ENCODE measurements at regions not wholly inside any gene's neighbourhood (a gene's known extent, or its start where the extent isn't known, plus 50 kb on each side); places are given as distances from the start of the nearest gene placed in this dataset.

DNA sequence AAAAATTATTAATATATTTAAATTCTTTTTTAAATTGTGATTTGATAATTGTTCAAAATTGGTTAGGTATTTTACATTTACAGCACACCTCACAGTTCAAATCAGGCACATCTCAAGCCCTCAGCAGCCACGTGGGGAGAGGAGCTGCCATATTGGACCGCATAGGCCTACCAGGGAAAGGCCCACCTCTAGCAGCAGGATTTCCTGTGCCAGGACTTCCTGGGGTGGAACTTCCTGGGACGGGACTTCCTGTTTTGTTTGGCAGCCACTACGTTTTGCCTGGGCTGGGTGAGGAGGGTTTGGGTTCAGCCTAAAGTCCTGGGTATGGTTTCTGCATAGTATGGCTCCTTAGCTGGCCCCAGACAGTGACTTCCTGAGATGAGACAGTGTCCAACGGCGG is 298.5 kb upstream of the FOXF1 start:
- no peak for ATAC-seq (replicated peaks)
- H3K36me3 Mint-ChIP-seq (ENCODE audit: low read depth): no peaks in the 10 kb centered on the region
- no peak overlapping the region for H3K4me3 Mint-ChIP-seq
- no peak overlapping the region for H3K27ac Mint-ChIP-seq
- peaks cover 9% of the 10 kb centered on the region for H3K4me1 Mint-ChIP-seq
- H3K27me3 Mint-ChIP-seq: peaks cover 7% of the 10 kb centered on the region
- peaks cover 13% of the 10 kb centered on the region for H3K9me3 Mint-ChIP-seq

DNA sequence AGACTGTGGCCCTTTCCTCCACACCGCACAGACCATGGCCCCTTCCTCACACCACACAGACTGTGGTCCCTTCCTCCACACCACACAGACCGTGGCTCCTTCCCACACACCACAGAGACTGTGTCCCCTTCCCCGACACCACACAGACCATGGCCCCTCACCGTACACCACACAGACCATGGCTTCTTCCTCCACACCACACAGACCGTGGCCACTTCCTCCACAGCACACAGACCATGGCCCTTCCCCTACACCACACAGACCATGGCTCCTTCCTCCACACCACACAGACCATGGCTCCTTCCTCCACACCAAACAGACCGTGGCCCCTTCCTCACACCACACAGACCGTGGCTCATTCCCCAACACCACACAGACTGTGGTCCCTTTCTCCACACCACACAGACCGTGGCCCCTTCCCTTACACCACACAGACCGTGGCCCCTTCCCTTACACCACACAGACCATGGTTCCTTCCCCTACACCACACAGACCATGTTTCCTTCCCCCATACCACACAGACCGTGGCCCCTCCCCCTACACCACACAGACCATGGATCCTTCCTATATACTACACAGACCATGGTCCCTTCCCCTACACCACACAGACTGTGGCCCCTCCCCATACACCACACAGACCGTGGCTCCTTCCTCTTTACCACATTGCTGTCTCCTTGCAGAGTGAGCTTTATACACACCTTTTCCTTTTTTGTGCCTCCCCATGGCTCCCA is 297.5 kb upstream of the FOXF1 start:
- ATAC-seq (replicated peaks): no peak
- H3K4me3 Mint-ChIP-seq: no peak overlapping the region

DNA sequence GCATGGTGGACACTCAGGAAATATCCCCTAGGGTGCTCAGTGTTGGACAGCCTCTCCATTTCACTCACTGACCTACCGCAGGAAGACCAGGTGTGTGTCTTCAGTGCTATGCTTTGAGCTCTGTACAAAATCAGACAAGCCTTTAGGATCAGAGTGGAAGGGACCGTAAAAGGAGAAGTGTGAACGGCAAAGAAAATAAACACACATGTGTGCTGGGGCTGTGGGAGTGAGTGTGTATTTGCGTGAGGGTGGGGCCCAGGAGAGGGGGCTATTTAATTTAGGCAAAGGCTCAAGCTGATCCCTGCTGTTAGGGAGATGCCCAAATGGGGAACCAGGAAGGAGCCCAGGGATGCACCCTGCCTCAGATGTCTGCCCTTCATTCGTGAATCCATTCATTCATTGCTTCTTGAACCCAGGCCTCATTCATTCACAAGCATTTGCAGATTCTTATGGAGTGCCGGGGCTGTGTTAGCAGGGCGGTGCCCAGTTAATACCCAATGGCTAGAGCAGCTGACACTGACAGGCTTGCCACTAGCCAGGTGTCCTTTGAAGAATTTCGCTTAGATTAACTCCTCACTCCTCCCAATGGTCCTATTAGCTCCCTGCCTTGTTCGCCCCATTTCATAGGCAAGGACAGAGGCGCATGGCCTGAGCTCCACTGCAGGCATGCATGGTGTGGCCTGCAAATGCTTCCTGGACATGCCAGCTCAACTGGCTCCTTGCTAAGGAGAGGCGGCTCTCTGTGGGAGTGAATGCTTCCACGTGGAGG is 296.7 kb upstream of the FOXF1 start:
- peaks cover 11% of the 10 kb centered on the region for H3K27me3 Mint-ChIP-seq
- no peaks in the 10 kb centered on the region for H3K36me3 Mint-ChIP-seq (ENCODE audit: low read depth)
- H3K9me3 Mint-ChIP-seq: peaks cover 13% of the 10 kb centered on the region
- H3K27ac Mint-ChIP-seq: no peak overlapping the region
- peaks cover 9% of the 10 kb centered on the region for H3K4me1 Mint-ChIP-seq
- H3K4me3 Mint-ChIP-seq: no peak overlapping the region
- no peak for ATAC-seq (replicated peaks)

More for the DNA sequence above, 297.5 kb upstream of the FOXF1 start:
- H3K36me3 Mint-ChIP-seq (ENCODE audit: low read depth): no peaks in the 10 kb centered on the region
- H3K4me1 Mint-ChIP-seq: peaks cover 9% of the 10 kb centered on the region
- peaks cover 7% of the 10 kb centered on the region for H3K27me3 Mint-ChIP-seq
- no peak overlapping the region for H3K27ac Mint-ChIP-seq
- peaks cover 13% of the 10 kb centered on the region for H3K9me3 Mint-ChIP-seq

DNA sequence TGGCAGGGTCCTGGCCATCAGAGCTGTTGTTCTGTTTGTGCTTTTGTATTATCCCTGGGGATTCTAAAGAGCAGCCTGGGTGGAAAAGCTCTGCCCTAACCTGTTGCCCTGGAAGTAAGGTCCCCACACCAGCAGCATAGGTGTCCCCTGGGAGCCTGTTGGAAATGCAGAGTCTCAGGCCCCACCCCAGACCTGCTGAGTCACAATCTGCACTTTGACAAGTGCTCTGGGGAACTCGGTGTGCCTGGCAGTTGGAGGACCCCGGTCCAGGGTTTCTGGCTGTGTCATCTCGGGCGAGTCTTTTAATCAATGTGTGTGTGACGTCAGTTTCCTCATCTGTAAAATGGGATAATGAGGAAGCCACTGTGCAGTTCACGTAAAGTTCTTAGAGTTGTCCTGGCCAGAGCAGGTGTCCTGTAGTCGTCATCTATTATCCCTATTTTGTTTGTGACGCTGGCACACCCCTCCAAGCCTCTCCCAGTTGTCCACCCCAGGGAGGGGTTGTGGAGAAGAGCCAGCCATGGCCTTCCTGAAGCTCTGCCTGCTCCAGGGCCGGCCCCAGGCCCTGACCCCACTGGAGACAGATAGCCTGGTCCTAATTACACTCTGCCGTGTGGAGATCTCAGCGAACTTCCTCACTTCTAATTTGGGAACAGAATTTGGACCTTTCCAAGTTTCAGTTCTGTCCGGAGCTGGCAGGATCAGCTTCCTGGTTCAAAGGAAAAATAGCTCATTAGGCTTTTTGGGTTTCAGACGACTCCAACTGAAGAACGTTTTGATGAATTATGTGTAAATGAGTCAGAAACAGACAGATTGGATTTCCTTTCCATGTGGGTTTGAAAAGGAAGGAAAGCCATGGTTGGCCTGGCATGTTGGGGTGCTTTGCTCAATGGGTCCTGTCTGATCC is 295.7 kb upstream of the FOXF1 start:
- Mint-ChIP-seq H3K9me3 (peaks cover 13% of the 10 kb centered on the region), H3K27me3 (peaks cover 11% of the 10 kb centered on the region), H3K36me3 (ENCODE audit: low read depth) (no peaks in the 10 kb centered on the region), H3K27ac (no peak overlapping the region), H3K4me3 (no peak overlapping the region), H3K4me1 (peaks cover 9% of the 10 kb centered on the region)
- ATAC-seq (replicated peaks): no peak

DNA sequence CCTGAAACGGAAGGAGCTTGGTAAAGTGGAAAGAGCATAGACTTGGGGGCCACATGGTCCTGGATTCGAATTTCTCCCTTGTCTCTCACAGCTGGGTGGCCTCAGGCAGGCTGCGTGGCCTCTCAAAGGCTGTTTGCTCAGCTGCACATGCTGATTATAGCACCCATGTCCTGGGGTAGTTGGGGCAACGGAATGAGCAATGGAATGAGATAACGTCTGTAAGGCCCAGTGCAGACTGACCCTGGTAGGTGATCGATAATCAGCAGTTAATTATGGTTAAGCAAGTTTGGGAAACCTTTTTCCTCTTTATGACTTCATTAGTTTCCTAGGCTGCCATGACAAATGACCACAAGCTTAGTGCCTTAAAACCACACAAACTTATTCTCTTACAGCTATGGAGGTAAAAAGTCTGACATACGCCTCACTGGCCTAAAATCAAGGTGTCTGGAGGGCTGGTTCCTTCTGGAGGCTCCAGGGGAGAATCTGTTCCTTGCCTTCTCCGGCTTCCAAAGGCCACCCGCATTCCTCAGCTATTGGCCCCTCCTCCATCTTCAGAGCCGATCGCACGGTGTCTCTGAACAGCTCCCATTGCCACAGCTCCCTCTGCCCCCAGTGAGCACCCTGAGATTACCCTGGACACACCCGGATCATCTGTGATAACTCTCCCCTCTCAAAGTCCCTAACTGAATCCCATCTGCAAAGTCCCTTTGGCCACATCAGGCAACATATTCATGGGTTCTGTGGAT is 294.9 kb upstream of the FOXF1 start:
- ATAC-seq (replicated peaks): no peak
- H3K4me1 Mint-ChIP-seq: peaks cover 9% of the 10 kb centered on the region
- peaks cover 11% of the 10 kb centered on the region for H3K27me3 Mint-ChIP-seq
- H3K4me3 Mint-ChIP-seq: no peak overlapping the region
- H3K9me3 Mint-ChIP-seq: peaks cover 13% of the 10 kb centered on the region
- no peaks in the 10 kb centered on the region for H3K36me3 Mint-ChIP-seq (ENCODE audit: low read depth)
- no peak overlapping the region for H3K27ac Mint-ChIP-seq

DNA sequence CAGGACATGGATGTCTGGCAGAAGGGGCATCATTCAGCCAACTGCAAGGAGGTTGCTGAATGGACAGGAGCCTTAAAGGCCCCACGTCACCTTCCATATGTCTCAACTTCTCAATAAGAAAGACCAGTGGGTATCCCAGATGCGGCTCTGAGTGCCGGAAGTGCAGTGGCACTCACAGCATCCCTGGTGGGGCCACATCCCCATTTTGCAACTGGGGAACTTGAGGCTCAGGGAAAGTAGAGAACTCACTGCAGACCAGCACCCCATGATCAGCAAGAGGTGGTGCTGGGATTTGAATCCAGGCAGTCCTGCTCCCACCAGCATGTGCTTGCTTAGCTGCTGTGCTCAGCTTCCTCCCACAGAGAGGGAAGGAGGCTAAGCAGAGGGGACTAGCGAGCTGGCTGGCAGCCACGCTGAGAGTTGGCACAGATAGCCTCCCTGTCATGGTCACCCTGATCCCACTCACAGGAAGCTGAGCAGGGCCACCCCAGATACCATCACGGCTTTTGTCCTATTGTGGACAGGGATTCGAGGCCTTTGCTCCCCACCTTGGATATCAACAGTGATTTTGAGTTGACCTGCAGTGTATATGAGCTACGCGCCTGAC is 294.2 kb upstream of the FOXF1 start:
- H3K4me1 Mint-ChIP-seq: peaks cover 9% of the 10 kb centered on the region
- peaks cover 16% of the 10 kb centered on the region for H3K27me3 Mint-ChIP-seq
- ATAC-seq (replicated peaks): no peak
- H3K4me3 Mint-ChIP-seq: no peak overlapping the region
- no peaks in the 10 kb centered on the region for H3K36me3 Mint-ChIP-seq (ENCODE audit: low read depth)
- peaks cover 13% of the 10 kb centered on the region for H3K9me3 Mint-ChIP-seq
- H3K27ac Mint-ChIP-seq: no peak overlapping the region

DNA sequence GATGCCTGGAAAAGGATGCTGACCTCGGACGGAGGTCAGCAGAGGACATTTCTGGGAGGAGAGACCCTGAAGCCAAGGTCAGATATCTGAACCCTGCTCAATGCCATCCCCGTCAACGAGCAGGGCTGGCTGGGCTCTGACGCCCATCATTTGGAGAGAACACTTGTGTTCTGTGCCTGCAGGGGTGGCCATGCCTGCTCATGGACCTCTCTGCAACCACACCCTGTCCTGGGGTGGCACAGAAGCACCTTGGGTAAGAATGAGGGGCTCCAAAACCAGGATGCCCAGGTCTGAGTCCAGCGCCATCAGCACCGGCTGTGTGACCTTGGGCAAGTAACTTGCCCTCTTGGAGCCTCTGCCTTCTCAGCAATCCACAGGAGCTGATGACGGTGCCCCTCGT is 293.7 kb upstream of the FOXF1 start:
- Mint-ChIP-seq H3K9me3 (peaks cover 13% of the 10 kb centered on the region), H3K36me3 (ENCODE audit: low read depth) (no peaks in the 10 kb centered on the region), H3K27ac (no peak overlapping the region), H3K27me3 (peaks cover 16% of the 10 kb centered on the region), H3K4me3 (no peak overlapping the region), H3K4me1 (peaks cover 9% of the 10 kb centered on the region)
- ATAC-seq (replicated peaks): no peak

DNA sequence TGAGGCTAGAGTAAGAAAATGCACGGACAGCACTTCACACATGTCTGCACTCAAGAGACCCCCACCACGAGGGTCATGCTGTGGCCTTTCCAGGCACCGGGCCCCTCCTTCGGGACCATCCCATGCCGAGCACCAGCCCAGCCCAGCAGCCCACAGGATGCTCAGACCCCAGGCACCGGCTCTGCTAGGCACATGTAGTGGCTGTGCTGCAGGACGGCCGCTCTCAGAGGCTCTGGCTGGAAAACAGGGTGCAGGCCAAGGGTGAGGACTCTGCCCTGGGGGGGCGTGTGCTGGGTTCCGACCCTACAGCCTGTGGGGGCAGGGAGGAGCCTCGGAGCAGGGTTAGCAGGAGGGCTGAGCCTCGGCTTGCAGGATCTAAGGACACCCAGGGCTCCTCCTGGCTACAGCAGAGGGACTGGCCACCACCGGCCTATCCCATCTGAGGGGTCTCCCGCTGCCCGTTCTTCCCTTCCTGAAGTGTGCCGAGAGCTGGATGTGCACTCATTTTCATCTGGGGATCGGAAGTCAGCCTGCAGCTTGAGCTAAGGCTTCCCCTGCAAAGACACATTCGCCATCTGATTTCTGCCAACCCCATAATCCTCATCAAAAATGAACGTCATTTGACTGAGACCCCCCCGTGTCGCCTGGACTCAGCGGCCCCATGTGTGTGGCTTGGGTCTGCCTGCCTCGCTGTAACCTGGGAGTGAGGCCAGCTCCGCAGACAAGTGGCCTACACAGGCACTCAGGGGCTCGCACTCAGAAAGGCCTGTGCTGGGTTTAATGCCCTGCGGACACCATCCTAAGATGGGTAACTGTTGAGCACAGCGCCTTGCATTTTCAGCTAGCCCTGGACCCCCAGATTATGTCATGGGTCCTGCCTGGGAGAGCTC is 293.1 kb upstream of the FOXF1 start:
- Mint-ChIP-seq H3K27ac (no peak overlapping the region), H3K36me3 (ENCODE audit: low read depth) (no peaks in the 10 kb centered on the region), H3K4me3 (no peak overlapping the region)

DNA sequence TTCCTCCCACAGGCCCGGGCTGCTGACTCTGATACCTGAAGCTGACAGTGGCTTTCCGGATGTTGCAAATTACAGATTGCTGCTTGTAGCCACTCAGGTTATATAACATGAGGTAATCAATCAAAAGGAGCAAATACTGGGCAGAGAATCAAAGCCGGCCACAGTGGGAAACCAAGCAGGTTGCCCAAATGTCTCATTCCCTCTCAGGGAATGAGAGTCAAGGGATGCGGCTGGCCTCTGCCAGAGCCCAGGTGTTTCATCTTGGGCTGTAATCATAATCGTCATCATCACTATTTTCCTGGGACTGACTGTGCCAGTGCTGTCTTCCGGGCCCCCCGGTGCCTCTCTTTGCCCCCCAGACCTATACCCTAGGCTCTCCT is 292.4 kb upstream of the FOXF1 start:
- no peak overlapping the region for H3K27ac Mint-ChIP-seq
- H3K36me3 Mint-ChIP-seq (ENCODE audit: low read depth): no peaks in the 10 kb centered on the region
- peaks cover 2% of the 10 kb centered on the region for H3K9me3 Mint-ChIP-seq
- H3K4me3 Mint-ChIP-seq: no peak overlapping the region
- no peak for ATAC-seq (replicated peaks)
- peaks cover 21% of the 10 kb centered on the region for H3K27me3 Mint-ChIP-seq
- H3K4me1 Mint-ChIP-seq: peaks cover 2% of the 10 kb centered on the region

More for the DNA sequence above, 293.1 kb upstream of the FOXF1 start:
- no peak for ATAC-seq (replicated peaks)
- peaks cover 8% of the 10 kb centered on the region for H3K9me3 Mint-ChIP-seq
- peaks cover 8% of the 10 kb centered on the region for H3K4me1 Mint-ChIP-seq
- peaks cover 19% of the 10 kb centered on the region for H3K27me3 Mint-ChIP-seq

DNA sequence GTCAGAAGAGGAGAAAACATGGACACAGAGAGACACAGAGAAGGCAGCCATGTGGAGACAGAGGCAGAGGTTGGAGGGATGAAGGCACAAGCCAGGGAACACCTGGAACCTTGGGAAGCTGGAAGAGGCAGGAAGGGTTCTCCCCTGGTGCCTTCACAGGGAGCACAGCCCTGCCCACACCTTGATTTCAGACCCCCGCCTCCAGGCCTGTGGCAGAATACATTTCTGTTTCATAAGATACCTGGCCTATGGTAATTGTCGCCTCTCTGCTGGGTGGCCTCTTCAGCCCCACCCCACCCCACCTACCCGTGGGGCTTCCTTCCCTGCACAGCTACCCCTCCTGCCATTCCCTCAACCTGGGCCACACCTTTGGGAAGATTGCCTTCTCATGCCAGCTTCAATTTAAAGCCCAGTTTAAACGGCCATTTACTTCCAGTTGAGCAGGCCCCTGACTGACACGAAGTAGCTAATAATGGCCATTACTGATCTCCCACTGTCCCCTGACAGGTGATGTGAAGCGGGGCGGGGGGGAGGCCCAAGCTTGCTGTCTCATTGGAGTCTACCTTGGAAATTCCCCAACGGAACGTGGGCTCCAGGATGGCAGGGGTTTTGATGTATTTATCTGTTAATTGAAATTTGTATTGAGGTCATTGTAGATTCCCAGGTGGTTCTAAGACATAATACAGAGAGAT is 291.7 kb upstream of the FOXF1 start:
- no peak overlapping the region for H3K27ac Mint-ChIP-seq
- no peaks in the 10 kb centered on the region for H3K4me1 Mint-ChIP-seq
- no peak overlapping the region for H3K4me3 Mint-ChIP-seq
- H3K36me3 Mint-ChIP-seq (ENCODE audit: low read depth): no peaks in the 10 kb centered on the region
- ATAC-seq (replicated peaks): no peak
- H3K27me3 Mint-ChIP-seq: peaks cover 24% of the 10 kb centered on the region
- no peaks in the 10 kb centered on the region for H3K9me3 Mint-ChIP-seq

DNA sequence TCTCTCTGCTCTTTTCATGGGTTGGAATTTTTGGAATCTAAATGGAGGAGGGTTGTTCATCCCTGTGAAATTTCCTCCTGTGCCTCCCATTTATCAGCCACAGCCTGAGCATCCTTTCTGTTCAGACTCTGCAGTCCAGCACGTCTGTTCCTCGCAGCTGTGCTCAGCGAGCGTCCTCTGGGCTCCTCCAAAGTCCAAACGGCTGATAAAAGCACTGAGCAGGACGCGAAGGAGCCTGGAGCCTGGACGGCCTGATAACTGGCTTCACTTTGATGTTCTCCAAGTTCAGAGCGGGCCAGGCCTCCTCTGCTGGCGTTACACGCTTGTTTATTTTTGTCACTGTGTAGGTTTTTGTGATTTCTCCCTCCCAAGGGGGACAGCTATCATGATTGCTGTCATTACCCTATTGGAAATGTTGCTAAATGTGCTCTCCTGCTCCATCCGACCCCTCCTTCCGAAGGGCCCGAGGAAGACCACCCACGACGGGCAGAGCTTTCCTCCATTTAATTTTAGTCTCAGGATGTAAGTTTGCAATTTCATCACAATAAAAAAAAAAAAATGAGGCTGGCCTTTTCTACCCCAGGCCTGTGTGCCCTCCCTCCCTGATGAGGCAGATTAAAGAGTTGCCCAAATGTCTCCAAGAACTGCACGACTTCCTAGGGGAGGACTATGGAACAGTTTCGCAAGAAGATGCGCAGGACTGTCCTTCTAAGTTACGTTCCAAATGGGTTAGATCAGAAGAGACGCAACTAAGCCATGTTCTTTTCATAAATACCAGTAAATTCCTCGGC is 290.5 kb upstream of the FOXF1 start:
- no peaks in the 10 kb centered on the region for H3K36me3 Mint-ChIP-seq (ENCODE audit: low read depth)
- no peak for ATAC-seq (replicated peaks)
- no peaks in the 10 kb centered on the region for H3K4me1 Mint-ChIP-seq
- H3K9me3 Mint-ChIP-seq: no peaks in the 10 kb centered on the region
- no peak overlapping the region for H3K27ac Mint-ChIP-seq
- no peak overlapping the region for H3K4me3 Mint-ChIP-seq
- H3K27me3 Mint-ChIP-seq: peaks cover 24% of the 10 kb centered on the region

DNA sequence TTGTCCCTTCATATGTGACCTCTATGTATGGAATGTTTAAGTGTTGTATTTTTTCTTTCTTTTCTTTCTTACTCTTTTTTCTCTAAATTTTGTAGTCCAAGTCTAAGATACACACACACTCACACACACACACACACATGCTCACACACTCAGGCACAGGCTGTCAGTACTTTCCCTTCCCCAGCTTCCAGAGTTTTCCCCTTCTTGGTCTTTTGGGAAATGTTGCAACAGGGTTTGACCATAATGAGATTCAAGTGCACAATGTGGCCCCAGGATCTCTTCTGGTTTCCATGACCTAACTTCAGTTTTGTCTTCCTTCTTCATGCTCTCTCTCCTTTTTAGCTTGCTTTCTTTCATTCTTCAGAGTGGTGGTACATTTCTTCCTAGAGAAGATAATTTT is 289.8 kb upstream of the FOXF1 start:
- no peak overlapping the region for H3K4me3 Mint-ChIP-seq

More for the DNA sequence above, 289.8 kb upstream of the FOXF1 start:
- no peak for ATAC-seq (replicated peaks)
- no peak overlapping the region for H3K27ac Mint-ChIP-seq
- peaks cover 20% of the 10 kb centered on the region for H3K27me3 Mint-ChIP-seq
- no peaks in the 10 kb centered on the region for H3K4me1 Mint-ChIP-seq
- no peaks in the 10 kb centered on the region for H3K36me3 Mint-ChIP-seq (ENCODE audit: low read depth)
- no peaks in the 10 kb centered on the region for H3K9me3 Mint-ChIP-seq

Data from activated T-helper 17 cell treated with anti-CD3 and anti-CD28 coated beads, Interleukin-2, amount 50 U/mL, for 72 hours (primary cell).